Panc1 (cell line): ENCODE measurements at regions not wholly inside any gene's neighbourhood (a gene's known extent, or its start where the extent isn't known, plus 50 kb on each side); places are given as distances from the start of the nearest gene placed in this dataset.

Source experiments
- ATAC-seq: fragments of 200-7000 bp; cut with Tn5 transposase; 2 replicates; pipeline ENCODE4 v1.9.1; 2020; ENCODE audit warnings: mild to moderate bottlenecking, moderate library complexity
- BruUV-seq: library from RNA; stranded (reverse); fragments of 400-500 nt; replicated peaks from 2 replicates; lab custom pipeline; 2021; lab: Mats Ljungman, UMichigan
- CTCF ChIA-PET: fragments of 300-600 bp; sonication (Branson Sonifier 250); formaldehyde crosslinking; loops from one replicate; lab custom pipeline; 2022; ENCODE audit warnings: antibody characterized with exemption; lab: Charles Lee
- POLR2A ChIA-PET: fragments of 300-600 bp; sonication (Branson Sonifier 250); formaldehyde crosslinking; loops from one replicate; lab custom pipeline; 2022; ENCODE audit warnings: antibody characterized with exemption; lab: Charles Lee
- DNase-seq: peaks from one replicate; pipeline ENCODE4 v3.0.0-alpha.2; 2010; ENCODE audit warnings: low read depth, low spot score
- H3K27ac ChIP-seq: 2 replicates; pipeline ENCODE4 v1.5.1; 2011; ENCODE audit warnings: mild to moderate bottlenecking, low read length, inconsistent platforms
- H3K27me3 ChIP-seq: fragments of 200-500 bp; sonication (Bioruptor generic); 2 replicates; pipeline ENCODE4 v1.6.0; 2014; ENCODE audit warnings: low read length, inconsistent platforms; ENCODE audit not compliant: control insufficient read depth, insufficient read depth
- H3K36me3 ChIP-seq: fragments of 200-500 bp; sonication (Bioruptor generic); 2 replicates; pipeline ENCODE4 v1.5.1; 2014; ENCODE audit warnings: inconsistent platforms, mild to moderate bottlenecking, low read length, moderate library complexity; ENCODE audit not compliant: control insufficient read depth, insufficient read depth
- H3K4me1 ChIP-seq: 2 replicates; pipeline ENCODE4 v1.5.1; 2011; ENCODE audit warnings: inconsistent platforms, mild to moderate bottlenecking, low read length, moderate library complexity; ENCODE audit not compliant: control insufficient read depth, insufficient read depth
- H3K4me3 ChIP-seq, 2 experiments: 2 replicates each; pipeline ENCODE4 v1.5.1; 2011 to 2012; ENCODE audit warnings: low read depth in 2 of 2, low read length in 2 of 2, mild to moderate bottlenecking in 2 of 2, inconsistent platforms in 1 of 2, moderate library complexity in 1 of 2
- H3K9me3 ChIP-seq: fragments of 200-500 bp; sonication (Bioruptor generic); 2 replicates; pipeline ENCODE4 v1.5.1; 2014; ENCODE audit warnings: low read depth, mild to moderate bottlenecking, inconsistent platforms, low read length, moderate library complexity; ENCODE audit not compliant: control insufficient read depth, insufficient read depth
- POLR2AphosphoS5 ChIP-seq: IDR thresholded peaks from 2 replicates; pipeline ENCODE4 v1.6.1; 2012; ENCODE audit warnings: mild to moderate bottlenecking, low read depth, low read length, moderate library complexity
- SIN3A ChIP-seq: IDR thresholded peaks from 2 replicates; pipeline ENCODE4 v1.6.1; 2012; ENCODE audit warnings: low read depth, mild to moderate bottlenecking, low read length, moderate library complexity, borderline replicate concordance; ENCODE audit not compliant: insufficient read depth
- TCF7L2 ChIP-seq: IDR thresholded peaks from 2 replicates; pipeline ENCODE4 v1.6.1; 2011; ENCODE audit warnings: mild to moderate bottlenecking, low read depth, low read length, inconsistent platforms
- in situ Hi-C: cut with HindIII; loops from 2 replicates; pipeline ENCODE4 v1.10.0; 2016; ENCODE audit warnings: low sequenced_read_pairs, low pct_unique_long_range_greater_than_20kb
- intact Hi-C: fragments of 100-400 bp; cut with micrococcal nuclease; formaldehyde crosslinking; loops from one replicate; pipeline ENCODE4 v1.10.0; 2022; ENCODE audit not compliant: unreplicated experiment
- TF ChIP-seq, protein P1 (sequence below): fragments of 450-650 bp; IDR thresholded peaks from 2 replicates; pipeline ENCODE4 v1.5.1; 2017; ENCODE audit warnings: mild to moderate bottlenecking
- TF ChIP-seq, protein P2 (sequence below), 2 experiments: IDR thresholded peaks; 2 replicates each; pipeline ENCODE4 v1.6.1; 2011 to 2012; ENCODE audit warnings: low read depth in 2 of 2, control low read depth in 1 of 2, low read length in 1 of 2, mild to moderate bottlenecking in 1 of 2, moderate library complexity in 1 of 2; ENCODE audit not compliant: insufficient read depth in 1 of 2

DNA sequence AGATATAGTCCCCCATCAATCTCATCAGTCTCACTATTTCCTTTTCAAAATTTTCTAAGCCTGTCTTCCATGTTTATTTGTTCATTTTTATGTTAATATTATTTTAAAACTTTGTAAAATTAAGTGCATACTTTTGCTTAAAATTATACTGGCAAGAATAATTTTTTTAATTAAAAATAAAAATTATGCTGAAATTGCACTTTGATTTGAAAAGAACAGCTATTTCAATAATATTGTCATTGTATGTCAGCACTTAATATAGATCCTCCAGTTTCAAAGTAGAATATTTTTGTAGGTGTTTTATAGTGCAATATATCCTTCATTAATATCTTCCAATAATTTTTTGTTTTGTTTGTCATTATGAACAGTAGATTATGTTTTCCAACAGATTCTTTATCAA, 99.0 kb upstream of the MAGI2 start:
- CTCF ChIA-PET = no interaction called here
- no peaks in the 10 kb centered on the region for H3K27me3 ChIP-seq
- H3K9me3 ChIP-seq = no peaks in the 10 kb centered on the region
- DNase-seq = no peak
- no peak overlapping the region for H3K27ac ChIP-seq
- no peak for ATAC-seq
- BruUV-seq = no TSS peak
- H3K4me3 ChIP-seq = no peak overlapping the region
- no peaks in the 10 kb centered on the region for H3K36me3 ChIP-seq
- POLR2A ChIA-PET = no interaction called here
- TF ChIP-seq POLR2AphosphoS5 (no peak), SIN3A (no peak), TCF7L2 (no peak)
- TF ChIP-seq, protein P1, sequence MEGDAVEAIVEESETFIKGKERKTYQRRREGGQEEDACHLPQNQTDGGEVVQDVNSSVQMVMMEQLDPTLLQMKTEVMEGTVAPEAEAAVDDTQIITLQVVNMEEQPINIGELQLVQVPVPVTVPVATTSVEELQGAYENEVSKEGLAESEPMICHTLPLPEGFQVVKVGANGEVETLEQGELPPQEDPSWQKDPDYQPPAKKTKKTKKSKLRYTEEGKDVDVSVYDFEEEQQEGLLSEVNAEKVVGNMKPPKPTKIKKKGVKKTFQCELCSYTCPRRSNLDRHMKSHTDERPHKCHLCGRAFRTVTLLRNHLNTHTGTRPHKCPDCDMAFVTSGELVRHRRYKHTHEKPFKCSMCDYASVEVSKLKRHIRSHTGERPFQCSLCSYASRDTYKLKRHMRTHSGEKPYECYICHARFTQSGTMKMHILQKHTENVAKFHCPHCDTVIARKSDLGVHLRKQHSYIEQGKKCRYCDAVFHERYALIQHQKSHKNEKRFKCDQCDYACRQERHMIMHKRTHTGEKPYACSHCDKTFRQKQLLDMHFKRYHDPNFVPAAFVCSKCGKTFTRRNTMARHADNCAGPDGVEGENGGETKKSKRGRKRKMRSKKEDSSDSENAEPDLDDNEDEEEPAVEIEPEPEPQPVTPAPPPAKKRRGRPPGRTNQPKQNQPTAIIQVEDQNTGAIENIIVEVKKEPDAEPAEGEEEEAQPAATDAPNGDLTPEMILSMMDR = no peak
- TF ChIP-seq, protein P2, sequence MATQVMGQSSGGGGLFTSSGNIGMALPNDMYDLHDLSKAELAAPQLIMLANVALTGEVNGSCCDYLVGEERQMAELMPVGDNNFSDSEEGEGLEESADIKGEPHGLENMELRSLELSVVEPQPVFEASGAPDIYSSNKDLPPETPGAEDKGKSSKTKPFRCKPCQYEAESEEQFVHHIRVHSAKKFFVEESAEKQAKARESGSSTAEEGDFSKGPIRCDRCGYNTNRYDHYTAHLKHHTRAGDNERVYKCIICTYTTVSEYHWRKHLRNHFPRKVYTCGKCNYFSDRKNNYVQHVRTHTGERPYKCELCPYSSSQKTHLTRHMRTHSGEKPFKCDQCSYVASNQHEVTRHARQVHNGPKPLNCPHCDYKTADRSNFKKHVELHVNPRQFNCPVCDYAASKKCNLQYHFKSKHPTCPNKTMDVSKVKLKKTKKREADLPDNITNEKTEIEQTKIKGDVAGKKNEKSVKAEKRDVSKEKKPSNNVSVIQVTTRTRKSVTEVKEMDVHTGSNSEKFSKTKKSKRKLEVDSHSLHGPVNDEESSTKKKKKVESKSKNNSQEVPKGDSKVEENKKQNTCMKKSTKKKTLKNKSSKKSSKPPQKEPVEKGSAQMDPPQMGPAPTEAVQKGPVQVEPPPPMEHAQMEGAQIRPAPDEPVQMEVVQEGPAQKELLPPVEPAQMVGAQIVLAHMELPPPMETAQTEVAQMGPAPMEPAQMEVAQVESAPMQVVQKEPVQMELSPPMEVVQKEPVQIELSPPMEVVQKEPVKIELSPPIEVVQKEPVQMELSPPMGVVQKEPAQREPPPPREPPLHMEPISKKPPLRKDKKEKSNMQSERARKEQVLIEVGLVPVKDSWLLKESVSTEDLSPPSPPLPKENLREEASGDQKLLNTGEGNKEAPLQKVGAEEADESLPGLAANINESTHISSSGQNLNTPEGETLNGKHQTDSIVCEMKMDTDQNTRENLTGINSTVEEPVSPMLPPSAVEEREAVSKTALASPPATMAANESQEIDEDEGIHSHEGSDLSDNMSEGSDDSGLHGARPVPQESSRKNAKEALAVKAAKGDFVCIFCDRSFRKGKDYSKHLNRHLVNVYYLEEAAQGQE (IDR thresholded peaks at IDR 0.05; ENCODE audit: insufficient read depth in 1 of 2, low read depth in 2 of 2, low read length in 1 of 2) = no peak
- intact Hi-C loops = no loop called here
- H3K4me1 ChIP-seq = no peaks in the 10 kb centered on the region
- in situ Hi-C loops = no loop called here

DNA sequence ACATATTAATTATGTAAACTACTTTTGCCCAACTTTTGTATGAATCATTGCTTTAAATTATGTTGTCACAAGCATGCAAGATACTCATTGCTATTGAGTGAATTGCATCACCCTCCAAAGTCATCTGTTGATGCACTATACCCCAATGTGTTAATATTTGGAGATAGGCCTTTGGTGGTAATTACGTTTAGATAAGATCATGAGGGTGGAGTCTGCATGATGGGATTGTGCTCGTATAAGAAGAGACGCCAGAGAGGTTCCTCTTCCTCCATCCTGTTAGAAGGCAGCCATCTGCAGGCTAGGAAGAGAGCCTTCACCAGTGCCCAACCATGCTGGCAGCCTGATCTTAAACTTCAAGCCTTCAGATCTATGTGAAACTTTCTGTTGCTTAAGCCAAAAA, 95.3 kb upstream of the MAGI2 start:
- Histone ChIP-seq H3K4me1 (no peaks in the 10 kb centered on the region), H3K4me3 (no peak overlapping the region), H3K36me3 (no peaks in the 10 kb centered on the region), H3K27ac (no peak overlapping the region), H3K9me3 (no peaks in the 10 kb centered on the region), H3K27me3 (no peaks in the 10 kb centered on the region)
- POLR2A ChIA-PET = no interaction called here
- intact Hi-C loops = no loop called here
- in situ Hi-C loops = no loop called here
- BruUV-seq = no TSS peak
- no peak for DNase-seq
- no peak for ATAC-seq
- TF ChIP-seq TCF7L2 = no peak
- TF ChIP-seq, protein P1 = peak; percentile 18; the same call in 1 of the 2 replicates
- CTCF ChIA-PET = no interaction called here

DNA sequence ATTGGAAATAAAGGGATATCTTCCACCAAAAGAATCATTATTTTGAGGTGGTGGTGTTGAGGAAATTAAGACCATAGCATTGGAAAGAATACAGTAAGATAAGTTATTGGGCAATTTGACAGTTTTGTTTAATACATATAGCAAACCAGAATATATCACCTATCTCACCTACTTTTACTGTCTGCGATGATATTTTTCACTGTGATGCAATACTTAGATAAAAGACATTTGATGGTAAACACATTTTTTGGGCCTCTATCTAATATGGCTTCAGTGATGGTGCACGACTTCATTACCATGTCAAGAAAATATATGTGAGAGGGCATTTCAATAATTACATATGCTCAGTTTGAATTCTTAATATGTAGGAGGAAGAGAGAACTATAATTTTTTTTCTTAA, 93.7 kb upstream of the MAGI2 start:
- no peaks in the 10 kb centered on the region for H3K36me3 ChIP-seq
- no peak overlapping the region for H3K4me3 ChIP-seq
- no peak overlapping the region; the same call in 1 of the 2 replicates for H3K27ac ChIP-seq
- DNase-seq (no peak), ATAC-seq (no peak)
- intact Hi-C loops = no loop called here
- CTCF ChIA-PET = no interaction called here
- TF ChIP-seq TCF7L2 (no peak), SIN3A (no peak), POLR2AphosphoS5 (no peak)
- TF ChIP-seq, protein P1 = no peak
- TF ChIP-seq, protein P2 (IDR thresholded peaks at IDR 0.05; ENCODE audit: insufficient read depth in 1 of 2, low read depth in 2 of 2, low read length in 1 of 2) = no peak
- POLR2A ChIA-PET = no interaction called here
- no TSS peak for BruUV-seq
- no peaks in the 10 kb centered on the region for H3K9me3 ChIP-seq
- H3K4me1 ChIP-seq = no peaks in the 10 kb centered on the region
- no peaks in the 10 kb centered on the region for H3K27me3 ChIP-seq
- in situ Hi-C loops = no loop called here
